ENCODE measurements at regions not wholly inside any gene's neighbourhood (a gene's known extent, or its start where the extent isn't known, plus 50 kb on each side); places are given as distances from the start of the nearest gene placed in this dataset.

DNA sequence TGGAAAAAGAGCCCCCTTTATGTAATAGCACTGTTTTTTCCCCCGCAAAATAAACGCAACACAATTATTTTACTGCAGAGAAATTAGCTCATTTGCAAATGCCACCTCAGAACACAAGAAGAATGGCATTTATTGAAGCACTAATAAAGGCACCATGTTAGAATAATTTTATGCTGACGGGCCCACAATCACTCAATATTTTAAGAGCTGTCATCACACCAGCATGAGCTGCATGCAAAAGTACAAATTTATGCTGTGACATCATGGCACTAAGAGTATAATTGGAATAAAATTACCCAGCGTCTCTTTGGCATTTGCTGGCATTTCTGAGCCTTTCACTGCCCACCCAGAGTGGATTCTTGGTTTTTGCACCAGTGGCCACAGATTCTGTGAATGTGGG is 364.6 kb downstream of the TLE4 start:
- no peaks in the 10 kb centered on the region for H3K27me3 ChIP-seq (ENCODE audit: insufficient read depth, low read length)
- H3K27ac ChIP-seq (ENCODE audit: low read depth, low read length), result no peak overlapping the region

DNA sequence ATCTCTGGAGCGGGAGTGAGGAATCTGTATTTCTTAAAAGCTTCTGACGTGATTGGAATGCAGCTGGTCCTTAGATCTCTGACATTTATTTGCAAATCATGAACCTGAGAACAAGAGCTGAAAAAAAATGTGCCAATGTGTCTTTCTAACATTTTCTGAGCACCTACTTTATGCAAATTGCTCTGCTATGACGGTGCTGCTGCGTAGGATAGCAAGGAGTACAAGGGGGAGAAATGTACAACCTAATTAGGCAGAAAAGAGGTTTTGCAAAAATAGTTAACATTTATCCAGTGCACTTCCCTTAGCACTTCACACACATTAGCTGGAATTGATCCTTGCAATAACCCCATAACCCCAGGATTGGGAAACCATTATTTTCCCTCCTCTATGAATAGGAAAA is 357.5 kb downstream of the TLE4 start:
- H3K27ac ChIP-seq (ENCODE audit: low read depth, low read length), result no peak overlapping the region
- H3K27me3 ChIP-seq (ENCODE audit: insufficient read depth, low read length), result no peaks in the 10 kb centered on the region
- no peaks in the 10 kb centered on the region for H3K79me2 ChIP-seq (ENCODE audit: control insufficient read depth, insufficient read depth, low read length, unreplicated experiment)
- H2AFZ ChIP-seq (ENCODE audit: low read length, unreplicated experiment), result no peak overlapping the region
- H3K4me1 ChIP-seq (ENCODE audit: control insufficient read depth, insufficient read depth, low read length, unreplicated experiment), result no peaks in the 10 kb centered on the region
- H3K36me3 ChIP-seq (ENCODE audit: insufficient read depth, low read length), result no peaks in the 10 kb centered on the region
- H3K4me3 ChIP-seq (ENCODE audit: low read depth, low read length), result no peak overlapping the region

More for the DNA sequence above, 364.6 kb downstream of the TLE4 start:
- no peaks in the 10 kb centered on the region for H3K36me3 ChIP-seq (ENCODE audit: insufficient read depth, low read length)
- H3K4me3 ChIP-seq (ENCODE audit: low read depth, low read length), result no peak overlapping the region
- H3K79me2 ChIP-seq (ENCODE audit: control insufficient read depth, insufficient read depth, low read length, unreplicated experiment), result no peaks in the 10 kb centered on the region
- no peak overlapping the region for H2AFZ ChIP-seq (ENCODE audit: low read length, unreplicated experiment)
- H3K4me1 ChIP-seq (ENCODE audit: control insufficient read depth, insufficient read depth, low read length, unreplicated experiment), result no peaks in the 10 kb centered on the region

DNA sequence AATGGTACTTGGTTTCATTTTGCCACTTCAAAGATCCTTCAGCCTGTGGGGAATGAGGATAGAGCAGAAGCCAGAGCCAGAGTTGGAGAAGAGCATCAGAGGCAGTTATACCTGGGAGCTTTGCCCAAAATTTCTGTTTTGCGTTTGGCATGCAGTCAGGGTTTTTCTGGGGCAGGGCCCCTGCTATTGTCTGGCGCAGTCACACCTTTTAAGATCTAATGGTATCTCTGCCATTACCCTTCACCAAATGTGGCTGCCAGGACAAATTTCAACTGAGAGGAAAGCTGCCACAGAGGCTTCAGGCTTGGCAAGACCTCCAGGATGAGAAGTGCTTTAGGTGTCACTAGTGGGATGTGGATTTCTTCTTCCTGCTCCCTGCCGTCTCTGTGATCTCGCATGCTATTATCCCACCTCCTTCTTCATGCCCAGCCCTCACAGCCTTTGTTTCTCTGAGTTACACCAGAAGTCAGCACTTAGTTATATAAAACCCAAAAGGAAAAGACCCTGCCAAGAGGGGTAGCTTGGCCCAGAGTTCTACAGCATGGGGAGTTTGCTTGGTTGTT is 357.0 kb downstream of the TLE4 start:
- Histone ChIP-seq H2AFZ (ENCODE audit: low read length, unreplicated experiment) (no peak overlapping the region), H3K4me1 (ENCODE audit: control insufficient read depth, insufficient read depth, low read length, unreplicated experiment) (no peaks in the 10 kb centered on the region), H3K27ac (ENCODE audit: low read depth, low read length) (no peak overlapping the region), H3K4me3 (ENCODE audit: low read depth, low read length) (no peak overlapping the region), H3K79me2 (ENCODE audit: control insufficient read depth, insufficient read depth, low read length, unreplicated experiment) (no peaks in the 10 kb centered on the region), H3K36me3 (ENCODE audit: insufficient read depth, low read length) (no peaks in the 10 kb centered on the region), H3K27me3 (ENCODE audit: insufficient read depth, low read length) (no peaks in the 10 kb centered on the region)

DNA sequence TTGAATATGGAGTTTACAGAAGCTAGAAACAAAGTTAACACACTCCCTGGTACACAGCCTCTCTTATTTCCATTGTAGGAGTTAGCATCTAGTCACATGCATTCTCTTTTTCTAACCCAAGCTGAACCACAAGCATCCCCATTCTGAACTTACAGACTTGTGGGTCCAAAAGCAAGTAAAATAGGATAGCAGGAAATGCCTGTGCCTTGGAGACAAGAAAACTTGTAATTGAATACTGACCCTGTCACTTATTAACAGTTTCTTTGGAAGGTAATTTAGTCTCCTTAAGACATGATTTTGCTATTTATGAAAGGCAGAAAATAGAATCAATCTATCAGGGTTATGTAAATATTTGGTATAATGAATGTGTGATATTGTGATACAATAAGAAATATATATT is 353.6 kb downstream of the TLE4 start:
- H2AFZ ChIP-seq (ENCODE audit: low read length, unreplicated experiment), result no peak overlapping the region
- no peaks in the 10 kb centered on the region for H3K4me1 ChIP-seq (ENCODE audit: control insufficient read depth, insufficient read depth, low read length, unreplicated experiment)
- no peaks in the 10 kb centered on the region for H3K79me2 ChIP-seq (ENCODE audit: control insufficient read depth, insufficient read depth, low read length, unreplicated experiment)
- H3K4me3 ChIP-seq (ENCODE audit: low read depth, low read length), result no peak overlapping the region
- H3K36me3 ChIP-seq (ENCODE audit: insufficient read depth, low read length), result no peaks in the 10 kb centered on the region
- no peak overlapping the region for H3K27ac ChIP-seq (ENCODE audit: low read depth, low read length)
- no peaks in the 10 kb centered on the region for H3K27me3 ChIP-seq (ENCODE audit: insufficient read depth, low read length)

DNA sequence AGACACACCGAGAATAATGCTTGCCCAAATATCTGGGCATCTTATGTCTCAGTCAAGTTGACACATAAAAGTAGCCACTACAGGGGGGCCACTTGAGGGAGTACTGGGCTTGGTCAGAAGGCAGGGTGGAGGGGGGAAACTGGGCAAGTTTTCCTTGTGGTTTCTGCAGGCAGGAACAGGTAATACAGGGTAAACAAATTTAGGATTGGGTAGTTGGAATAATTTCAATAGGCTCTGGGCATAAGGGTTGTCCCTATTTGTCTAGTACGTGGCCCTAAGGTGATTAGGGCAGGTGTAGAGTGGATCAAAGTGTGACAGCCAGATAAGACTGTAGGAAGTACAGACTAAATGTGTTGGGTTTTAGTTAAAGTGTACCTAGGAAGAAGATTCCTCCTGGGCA is 353.1 kb downstream of the TLE4 start:
- Histone ChIP-seq H3K4me3 (ENCODE audit: low read depth, low read length) (no peak overlapping the region), H3K36me3 (ENCODE audit: insufficient read depth, low read length) (no peaks in the 10 kb centered on the region), H3K27me3 (ENCODE audit: insufficient read depth, low read length) (no peaks in the 10 kb centered on the region), H3K27ac (ENCODE audit: low read depth, low read length) (no peak overlapping the region), H2AFZ (ENCODE audit: low read length, unreplicated experiment) (no peak overlapping the region), H3K4me1 (ENCODE audit: control insufficient read depth, insufficient read depth, low read length, unreplicated experiment) (no peaks in the 10 kb centered on the region), H3K79me2 (ENCODE audit: control insufficient read depth, insufficient read depth, low read length, unreplicated experiment) (no peaks in the 10 kb centered on the region)

DNA sequence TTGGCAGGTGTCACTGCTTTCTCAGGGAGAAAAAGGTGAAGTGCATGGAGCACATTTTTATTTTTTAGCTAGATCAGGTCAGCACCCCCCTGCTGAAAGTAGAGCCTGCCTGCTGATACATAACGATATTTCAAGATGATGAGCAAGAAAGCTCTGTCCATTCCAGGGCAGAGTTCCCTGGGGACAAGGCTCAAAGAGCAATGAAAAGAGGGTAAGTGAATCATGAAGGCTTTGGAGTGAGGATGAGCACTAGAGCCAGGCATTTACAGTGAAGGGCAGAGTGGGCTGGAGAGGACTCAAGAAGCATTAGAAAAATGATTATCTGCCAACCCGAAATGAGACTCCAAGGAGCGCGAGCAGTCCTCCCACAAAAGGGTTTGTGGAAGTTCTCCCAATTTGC is 345.7 kb downstream of the TLE4 start:
- H3K36me3 ChIP-seq (ENCODE audit: insufficient read depth, low read length), result no peaks in the 10 kb centered on the region
- H3K4me1 ChIP-seq (ENCODE audit: control insufficient read depth, insufficient read depth, low read length, unreplicated experiment), result no peaks in the 10 kb centered on the region
- H3K79me2 ChIP-seq (ENCODE audit: control insufficient read depth, insufficient read depth, low read length, unreplicated experiment), result no peaks in the 10 kb centered on the region
- H3K27ac ChIP-seq (ENCODE audit: low read depth, low read length), result no peak overlapping the region
- H3K27me3 ChIP-seq (ENCODE audit: insufficient read depth, low read length), result no peaks in the 10 kb centered on the region
- no peak overlapping the region for H3K4me3 ChIP-seq (ENCODE audit: low read depth, low read length)
- H2AFZ ChIP-seq (ENCODE audit: low read length, unreplicated experiment), result no peak overlapping the region

DNA sequence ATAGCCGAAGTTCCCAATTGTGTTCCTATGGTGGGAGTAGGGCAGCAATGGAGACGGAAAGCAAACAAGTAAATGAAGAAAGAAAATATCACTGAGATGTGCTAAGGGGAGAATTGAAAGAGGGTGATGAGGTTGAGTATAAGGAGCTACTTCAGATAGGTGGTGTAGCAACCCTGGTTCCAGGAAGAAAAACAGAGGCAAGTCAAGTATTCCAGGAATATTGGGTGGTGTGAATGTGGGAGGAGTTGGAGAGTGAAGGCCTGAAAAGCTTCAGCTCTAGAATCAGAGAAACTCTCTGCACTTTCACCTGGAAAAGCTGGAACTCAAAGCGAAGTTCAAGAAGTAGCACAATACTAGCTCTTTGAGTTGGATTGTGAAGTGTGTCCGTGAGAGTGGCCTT is 342.1 kb downstream of the TLE4 start:
- H2AFZ ChIP-seq (ENCODE audit: low read length, unreplicated experiment), result no peak overlapping the region
- no peaks in the 10 kb centered on the region for H3K36me3 ChIP-seq (ENCODE audit: insufficient read depth, low read length)
- H3K4me3 ChIP-seq (ENCODE audit: low read depth, low read length), result no peak overlapping the region
- H3K4me1 ChIP-seq (ENCODE audit: control insufficient read depth, insufficient read depth, low read length, unreplicated experiment), result no peaks in the 10 kb centered on the region
- H3K27ac ChIP-seq (ENCODE audit: low read depth, low read length), result no peak overlapping the region
- no peaks in the 10 kb centered on the region for H3K79me2 ChIP-seq (ENCODE audit: control insufficient read depth, insufficient read depth, low read length, unreplicated experiment)
- H3K27me3 ChIP-seq (ENCODE audit: insufficient read depth, low read length), result no peaks in the 10 kb centered on the region

DNA sequence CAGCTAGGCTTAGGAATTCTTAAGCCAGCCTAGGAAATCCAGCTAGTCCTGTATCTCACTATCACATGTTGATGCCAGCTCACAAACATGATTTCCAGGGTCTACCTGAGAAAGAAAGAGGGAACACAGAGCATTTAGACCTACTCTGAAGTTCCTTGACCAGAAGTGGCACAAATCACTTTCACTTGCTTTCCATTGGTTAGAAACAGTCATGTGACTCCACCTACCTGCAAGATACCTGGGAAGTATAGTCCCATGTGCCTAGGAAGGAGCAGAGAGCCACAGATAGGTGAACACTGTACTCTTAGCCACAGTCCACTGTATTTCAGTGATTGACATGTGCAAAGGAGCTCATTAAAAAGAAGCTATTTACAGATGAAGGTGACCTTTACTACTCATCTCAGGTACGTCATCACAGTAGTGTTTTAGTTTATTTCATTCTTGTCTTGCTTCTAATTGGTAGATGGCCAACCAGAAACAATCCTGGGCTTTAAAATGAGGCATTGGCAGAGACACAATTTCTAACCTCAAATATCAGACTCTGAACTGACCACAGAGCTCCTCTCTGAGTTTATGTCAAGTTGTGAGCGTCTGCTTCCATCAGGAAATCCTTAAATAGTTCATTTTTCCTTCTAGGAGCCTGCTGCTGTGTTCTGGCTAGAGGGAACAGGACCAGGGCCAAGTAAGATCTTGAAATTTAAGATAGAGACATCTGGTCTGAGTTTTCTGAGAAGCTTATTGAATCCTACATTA is 340.7 kb downstream of the TLE4 start:
- H3K36me3 ChIP-seq (ENCODE audit: insufficient read depth, low read length), result no peaks in the 10 kb centered on the region
- no peaks in the 10 kb centered on the region for H3K4me1 ChIP-seq (ENCODE audit: control insufficient read depth, insufficient read depth, low read length, unreplicated experiment)
- H3K79me2 ChIP-seq (ENCODE audit: control insufficient read depth, insufficient read depth, low read length, unreplicated experiment), result no peaks in the 10 kb centered on the region

DNA sequence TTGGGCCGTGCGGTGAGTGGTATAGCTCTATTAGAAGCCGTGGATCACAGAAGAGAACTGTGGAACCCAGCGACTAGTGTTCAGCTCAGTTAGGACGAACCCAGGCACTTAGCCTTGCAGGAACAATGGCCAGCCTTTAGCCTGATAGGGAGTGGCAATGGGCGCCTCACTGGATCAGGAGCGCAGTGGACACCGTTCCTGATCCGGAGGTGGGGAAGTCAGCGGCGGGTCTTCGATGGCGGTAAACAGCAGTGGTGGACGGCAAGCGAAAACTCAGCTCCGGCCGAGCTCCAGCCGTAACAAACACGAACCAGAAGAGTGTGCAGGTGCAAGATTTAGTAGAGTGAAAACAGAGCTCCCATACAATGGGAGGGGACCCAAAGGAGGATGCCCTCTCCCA is 340.0 kb downstream of the TLE4 start:
- Histone ChIP-seq H3K36me3 (ENCODE audit: insufficient read depth, low read length) (no peaks in the 10 kb centered on the region), H3K27me3 (ENCODE audit: insufficient read depth, low read length) (no peaks in the 10 kb centered on the region), H3K79me2 (ENCODE audit: control insufficient read depth, insufficient read depth, low read length, unreplicated experiment) (no peaks in the 10 kb centered on the region), H3K4me3 (ENCODE audit: low read depth, low read length) (no peak overlapping the region), H3K4me1 (ENCODE audit: control insufficient read depth, insufficient read depth, low read length, unreplicated experiment) (no peaks in the 10 kb centered on the region), H3K27ac (ENCODE audit: low read depth, low read length) (no peak overlapping the region), H2AFZ (ENCODE audit: low read length, unreplicated experiment) (no peak overlapping the region)

More for the DNA sequence above, 340.7 kb downstream of the TLE4 start:
- no peak overlapping the region for H2AFZ ChIP-seq (ENCODE audit: low read length, unreplicated experiment)
- H3K4me3 ChIP-seq (ENCODE audit: low read depth, low read length), result no peak overlapping the region
- H3K27ac ChIP-seq (ENCODE audit: low read depth, low read length), result no peak overlapping the region
- H3K27me3 ChIP-seq (ENCODE audit: insufficient read depth, low read length), result no peaks in the 10 kb centered on the region

DNA sequence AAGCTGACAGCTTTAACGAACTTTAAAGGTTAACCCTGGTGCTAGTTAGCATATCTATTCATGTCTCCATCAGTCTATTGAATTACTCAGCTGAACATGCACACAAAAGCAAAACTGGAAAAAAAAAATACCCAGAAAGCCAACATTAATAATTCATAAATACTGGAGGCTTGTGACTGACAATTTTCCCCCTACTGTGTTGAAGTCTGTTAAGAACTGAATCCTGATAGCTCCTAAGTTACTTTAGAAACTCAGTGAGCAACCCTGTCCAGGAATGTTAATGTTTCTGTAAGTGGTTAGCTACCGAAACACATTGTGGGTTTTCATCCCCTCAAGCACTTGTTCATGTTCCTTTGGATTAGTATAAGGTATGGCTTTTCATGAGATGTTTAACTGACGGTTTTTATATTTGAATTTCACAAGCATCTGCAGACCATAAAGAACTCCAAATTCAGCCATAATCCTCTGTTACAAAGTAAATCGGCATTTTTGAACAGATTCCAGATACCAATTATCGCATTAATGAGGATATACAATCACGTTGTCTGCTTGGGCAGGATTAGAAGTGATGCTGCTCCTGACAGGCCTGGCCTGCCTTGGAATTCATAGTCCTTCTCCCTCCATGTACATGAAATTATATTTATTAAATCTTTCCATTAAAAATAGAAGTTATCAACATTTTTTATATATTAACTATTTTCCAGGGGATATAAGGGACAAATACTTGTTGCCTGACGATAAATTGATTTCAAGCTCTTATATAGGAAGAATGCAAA is 331.2 kb downstream of the TLE4 start:
- Histone ChIP-seq H2AFZ (ENCODE audit: low read length, unreplicated experiment) (no peak overlapping the region), H3K4me1 (ENCODE audit: control insufficient read depth, insufficient read depth, low read length, unreplicated experiment) (no peaks in the 10 kb centered on the region), H3K4me3 (ENCODE audit: low read depth, low read length) (no peak overlapping the region), H3K27me3 (ENCODE audit: insufficient read depth, low read length) (no peaks in the 10 kb centered on the region; the same call in 1 of the 2 replicates), H3K36me3 (ENCODE audit: insufficient read depth, low read length) (no peaks in the 10 kb centered on the region), H3K27ac (ENCODE audit: low read depth, low read length) (no peak overlapping the region), H3K79me2 (ENCODE audit: control insufficient read depth, insufficient read depth, low read length, unreplicated experiment) (no peaks in the 10 kb centered on the region)

DNA sequence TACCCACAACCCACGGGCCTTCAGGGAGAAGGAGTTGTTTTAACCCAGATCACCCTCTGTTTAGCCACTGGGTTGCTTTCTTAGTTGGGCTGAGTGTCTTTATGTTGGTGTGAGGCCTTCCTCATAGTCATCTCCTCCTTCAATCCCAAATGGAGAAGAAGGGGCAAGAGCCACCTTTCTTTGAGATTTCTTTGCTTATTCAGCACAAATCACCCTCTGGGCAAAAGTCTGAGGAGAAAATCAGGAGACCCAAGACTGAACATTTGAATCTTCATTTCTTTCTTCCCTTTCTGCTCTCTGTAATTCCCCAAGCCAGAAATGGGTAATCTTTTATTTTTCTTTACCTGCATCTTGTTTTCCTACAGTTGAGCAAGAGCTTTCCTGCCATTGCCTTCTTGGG is 329.0 kb downstream of the TLE4 start:
- Histone ChIP-seq H2AFZ (ENCODE audit: low read length, unreplicated experiment) (no peak overlapping the region), H3K27ac (ENCODE audit: low read depth, low read length) (no peak overlapping the region), H3K27me3 (ENCODE audit: insufficient read depth, low read length) (no peaks in the 10 kb centered on the region; the same call in 1 of the 2 replicates), H3K4me3 (ENCODE audit: low read depth, low read length) (no peak overlapping the region), H3K79me2 (ENCODE audit: control insufficient read depth, insufficient read depth, low read length, unreplicated experiment) (no peaks in the 10 kb centered on the region), H3K36me3 (ENCODE audit: insufficient read depth, low read length) (no peaks in the 10 kb centered on the region), H3K4me1 (ENCODE audit: control insufficient read depth, insufficient read depth, low read length, unreplicated experiment) (no peaks in the 10 kb centered on the region)
